WTC11 (cell line): ENCODE measurements at regions not wholly inside any gene's neighbourhood (a gene's known extent, or its start where the extent isn't known, plus 50 kb on each side); places are given as distances from the start of the nearest gene placed in this dataset.

ENCODE experiments used
- ATAC-seq: fragments of 200-7000 bp; cut with Tn5 transposase; 2 replicates; pipeline ENCODE4 v1.10.0; 2021; ENCODE audit warnings: mild to moderate bottlenecking, moderate library complexity
- CTCF ChIA-PET: fragments of 300-600 bp; sonication (Branson Sonifier 250); formaldehyde crosslinking; loops from one replicate; lab custom pipeline; 2021; ENCODE audit warnings: antibody characterized with exemption; lab: Charles Lee
- POLR2A ChIA-PET: fragments of 350-600 bp; sonication (Branson Sonifier 250); formaldehyde crosslinking; loops from one replicate; lab custom pipeline; 2021; ENCODE audit warnings: antibody characterized with exemption; lab: Charles Lee
- DNase-seq: peaks from one replicate; pipeline ENCODE4 v3.0.0; 2021; ENCODE audit warnings: low spot score
- H3K27ac Mint-ChIP-seq: 2 replicates; pipeline ENCODE4 v1.8.0; 2021; ENCODE audit warnings: mixed read lengths
- H3K27me3 Mint-ChIP-seq: 2 replicates; pipeline ENCODE4 v1.8.0; 2021; ENCODE audit warnings: low read depth, mild to moderate bottlenecking, moderate library complexity, mixed read lengths
- H3K36me3 Mint-ChIP-seq: 2 replicates; pipeline ENCODE4 v1.8.0; 2021; ENCODE audit warnings: mixed read lengths
- H3K4me1 Mint-ChIP-seq: 2 replicates; pipeline ENCODE4 v1.8.0; 2022; ENCODE audit warnings: mixed read lengths
- H3K4me3 Mint-ChIP-seq: 2 replicates; pipeline ENCODE4 v1.8.0; 2021; ENCODE audit warnings: mild to moderate bottlenecking, moderate library complexity, mixed read lengths
- H3K9me3 Mint-ChIP-seq: 2 replicates; pipeline ENCODE4 v1.8.0; 2021; ENCODE audit warnings: mixed read lengths
- AFF4 ChIP-seq: sonication (generic); formaldehyde crosslinking; IDR thresholded peaks from 2 replicates; pipeline ENCODE4 v1.8.1; 2023; ENCODE audit warnings: mild to moderate bottlenecking, missing genetic modification reagents, borderline replicate concordance
- ATF1 ChIP-seq: sonication (generic); formaldehyde crosslinking; IDR thresholded peaks from 2 replicates; pipeline ENCODE4 v1.8.1; 2023; ENCODE audit warnings: mild to moderate bottlenecking, moderate library complexity, missing genetic modification reagents
- CBFB ChIP-seq: sonication (generic); formaldehyde crosslinking; IDR thresholded peaks from 2 replicates; pipeline ENCODE4 v1.8.1; 2022; ENCODE audit warnings: mild to moderate bottlenecking, low read depth, missing genetic modification reagents
- ESRRA ChIP-seq: sonication (generic); formaldehyde crosslinking; IDR thresholded peaks from 2 replicates; pipeline ENCODE4 v1.8.1; 2022; ENCODE audit warnings: mild to moderate bottlenecking, missing genetic modification reagents, borderline replicate concordance
- ETV6 ChIP-seq: sonication (generic); formaldehyde crosslinking; IDR thresholded peaks from 2 replicates; pipeline ENCODE4 v1.8.1; 2022; ENCODE audit warnings: mild to moderate bottlenecking, missing genetic modification reagents
- FOXJ3 ChIP-seq: sonication (generic); formaldehyde crosslinking; IDR thresholded peaks from 2 replicates; pipeline ENCODE4 v1.9.0; 2021; ENCODE audit warnings: missing genetic modification reagents, mild to moderate bottlenecking, borderline replicate concordance
- NFATC4 ChIP-seq: fragments of 250-450 bp; sonication (Bioruptor Pico); IDR thresholded peaks from 2 replicates; pipeline ENCODE4 v1.9.0; 2021; ENCODE audit warnings: mild to moderate bottlenecking
- NR2C2 ChIP-seq: sonication (generic); formaldehyde crosslinking; IDR thresholded peaks from 2 replicates; pipeline ENCODE4 v1.8.0; 2022; ENCODE audit warnings: mild to moderate bottlenecking, missing genetic modification reagents
- OVOL2 ChIP-seq: fragments of 250-450 bp; sonication (Bioruptor Pico); IDR thresholded peaks from 2 replicates; pipeline ENCODE4 v1.9.0; 2021; ENCODE audit warnings: mild to moderate bottlenecking, borderline replicate concordance
- ZBTB21 ChIP-seq: sonication (generic); formaldehyde crosslinking; IDR thresholded peaks from 2 replicates; pipeline ENCODE4 v1.8.1; 2023; ENCODE audit warnings: mild to moderate bottlenecking, missing genetic modification reagents, borderline replicate concordance
- ZNF396 ChIP-seq: fragments of 250-450 bp; sonication (Bioruptor Pico); IDR thresholded peaks from 2 replicates; pipeline ENCODE4 v1.8.0; 2021; ENCODE audit warnings: mild to moderate bottlenecking, moderate library complexity, borderline replicate concordance
- ZNF425 ChIP-seq: fragments of 250-450 bp; sonication (Bioruptor Pico); conservative IDR thresholded peaks from 2 replicates; pipeline ENCODE4 v1.9.0; 2021; ENCODE audit warnings: mild to moderate bottlenecking
- TF ChIP-seq, protein P1 (sequence below): sonication (generic); formaldehyde crosslinking; IDR thresholded peaks from 2 replicates; pipeline ENCODE4 v1.8.0; 2022; ENCODE audit warnings: mild to moderate bottlenecking, missing genetic modification reagents

- TF ChIP-seq ZNF396 (no peak), CBFB (CRISPR knock-in tag) (no peak), AFF4 (CRISPR knock-in tag) (no peak), ZNF425 (CRISPR knock-in tag) (no peak), ETV6 (CRISPR knock-in tag) (no peak), FOXJ3 (CRISPR knock-in tag) (no peak)
These were observed 477.1 kb upstream of the ID2 start (continued) for GRCh38 chr2:8204711-8205110.

DNA sequence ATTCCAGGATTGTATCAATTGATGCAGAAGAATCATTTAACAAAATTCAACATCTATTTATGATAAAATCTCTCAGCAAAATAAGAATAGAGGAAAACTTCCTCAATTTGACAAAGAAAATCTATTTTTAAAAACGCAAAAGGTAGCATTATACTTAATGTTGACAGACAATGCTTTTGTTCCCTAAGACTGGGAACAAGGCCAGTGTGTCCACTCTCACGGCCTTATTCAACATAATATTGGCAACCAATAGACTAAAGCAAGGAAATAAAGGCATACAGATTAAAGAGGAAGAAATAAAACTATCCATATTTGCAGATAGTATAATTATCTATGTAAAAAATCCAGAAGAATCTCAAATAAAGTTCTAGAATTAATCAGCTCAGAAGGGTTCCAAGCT lies 472.4 kb upstream of the ID2 start:
- no peaks in the 10 kb centered on the region for H3K4me1 Mint-ChIP-seq
- no peak overlapping the region for H3K27ac Mint-ChIP-seq
- ChIA-PET CTCF (no interaction called here), POLR2A (no interaction called here)
- no peaks in the 10 kb centered on the region; the same call in 1 of the 2 replicates for H3K27me3 Mint-ChIP-seq
- no peak overlapping the region for H3K4me3 Mint-ChIP-seq
- peaks cover 38% of the 10 kb centered on the region for H3K9me3 Mint-ChIP-seq
- DNase-seq: no peak
- peaks cover 34% of the 10 kb centered on the region for H3K36me3 Mint-ChIP-seq
- TF ChIP-seq NR2C2 (CRISPR knock-in tag) (no peak), ZNF396 (no peak), ZBTB21 (CRISPR knock-in tag) (no peak)
- TF ChIP-seq, protein P1, sequence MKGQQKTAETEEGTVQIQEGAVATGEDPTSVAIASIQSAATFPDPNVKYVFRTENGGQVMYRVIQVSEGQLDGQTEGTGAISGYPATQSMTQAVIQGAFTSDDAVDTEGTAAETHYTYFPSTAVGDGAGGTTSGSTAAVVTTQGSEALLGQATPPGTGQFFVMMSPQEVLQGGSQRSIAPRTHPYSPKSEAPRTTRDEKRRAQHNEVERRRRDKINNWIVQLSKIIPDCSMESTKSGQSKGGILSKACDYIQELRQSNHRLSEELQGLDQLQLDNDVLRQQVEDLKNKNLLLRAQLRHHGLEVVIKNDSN (CRISPR knock-in tag): no peak
- no peak for ATAC-seq

GRCh38 chr2:8211384-8211783 lies 470.5 kb upstream of the ID2 start:
- Mint-ChIP-seq H3K27ac (no peak overlapping the region), H3K4me1 (peaks cover 5% of the 10 kb centered on the region)
- no peak for ATAC-seq

More at GRCh38 chr2:8211384-8211783, 470.5 kb upstream of the ID2 start:
- TF ChIP-seq ESRRA (CRISPR knock-in tag) (no peak), OVOL2 (CRISPR knock-in tag) (no peak), NFATC4 (CRISPR knock-in tag) (no peak), ATF1 (CRISPR knock-in tag) (no peak), ZNF425 (CRISPR knock-in tag) (no peak)
- ChIA-PET CTCF (no interaction called here), POLR2A (no interaction called here)
- Mint-ChIP-seq H3K36me3 (peaks cover 29% of the 10 kb centered on the region), H3K9me3 (peaks cover 33% of the 10 kb centered on the region), H3K27me3 (no peaks in the 10 kb centered on the region; the same call in 1 of the 2 replicates), H3K4me3 (no peak overlapping the region)
- no peak for DNase-seq
